ENCODE measurements at regions not wholly inside any gene's neighbourhood (a gene's known extent, or its start where the extent isn't known, plus 50 kb on each side); places are given as distances from the start of the nearest gene placed in this dataset.
"Not testable (repeated sequence)": the region's sequence is repeated elsewhere in the genome, so short reads cannot be mapped to it uniquely, and the experiment has no call there.

GRCh38 chr2:212766921-212767320, 228.3 kb upstream of the ERBB4 start:
- no peak for DNase-seq

- DNase-seq = no peak
Measured at GRCh38 chr2:212752730-212753351, 214.2 kb upstream of the ERBB4 start.

GRCh38 chr2:212745359-212745758, 206.8 kb upstream of the ERBB4 start:
- no peak for DNase-seq

- no peak for DNase-seq
Measured at GRCh38 chr2:212737392-212738172, 199.0 kb upstream of the ERBB4 start.

GRCh38 chr2:212736385-212736726, 197.8 kb upstream of the ERBB4 start:
- no peak for DNase-seq

GRCh38 chr2:212733273-212733672, 194.7 kb upstream of the ERBB4 start:
- DNase-seq = no peak

GRCh38 chr2:212732860-212733259, 194.3 kb upstream of the ERBB4 start:
- no peak for DNase-seq

GRCh38 chr2:212730994-212731393, 192.4 kb upstream of the ERBB4 start:
- no peak for DNase-seq

GRCh38 chr2:212728717-212729116, 190.1 kb upstream of the ERBB4 start:
- no peak for DNase-seq

GRCh38 chr2:212727751-212728150, 189.1 kb upstream of the ERBB4 start:
- DNase-seq = no peak

GRCh38 chr2:212726403-212726802, 187.8 kb upstream of the ERBB4 start:
- DNase-seq = no peak

- no peak for DNase-seq
Measured at GRCh38 chr2:212725180-212725579, 186.6 kb upstream of the ERBB4 start.

GRCh38 chr2:212723226-212723625, 184.6 kb upstream of the ERBB4 start:
- DNase-seq = no peak

GRCh38 chr2:212722046-212722445, 183.4 kb upstream of the ERBB4 start:
- no peak for DNase-seq

GRCh38 chr2:212721026-212721451, 182.4 kb upstream of the ERBB4 start:
- DNase-seq = no peak

GRCh38 chr2:212715411-212715810, 176.8 kb upstream of the ERBB4 start:
- DNase-seq = not testable (repeated sequence)

- DNase-seq = no peak
Measured at GRCh38 chr2:212713681-212714080, 175.1 kb upstream of the ERBB4 start.

- no peak for DNase-seq
Measured at GRCh38 chr2:212712991-212713390, 174.4 kb upstream of the ERBB4 start.

GRCh38 chr2:212712466-212712865, 173.9 kb upstream of the ERBB4 start:
- DNase-seq = no peak

- no peak for DNase-seq
Measured at GRCh38 chr2:212711856-212712255, 173.3 kb upstream of the ERBB4 start.

GRCh38 chr2:212709280-212709679, 170.7 kb upstream of the ERBB4 start:
- no peak for DNase-seq

GRCh38 chr2:212708355-212708754, 169.8 kb upstream of the ERBB4 start:
- DNase-seq = no peak

GRCh38 chr2:212695426-212695825, 156.8 kb upstream of the ERBB4 start:
- no peak for DNase-seq

GRCh38 chr2:212694398-212694797, 155.8 kb upstream of the ERBB4 start:
- no peak for DNase-seq

GRCh38 chr2:212692466-212692865, 153.9 kb upstream of the ERBB4 start:
- no peak for DNase-seq
